ENCODE measurements at regions not wholly inside any gene's neighbourhood (a gene's known extent, or its start where the extent isn't known, plus 50 kb on each side); places are given as distances from the start of the nearest gene placed in this dataset.

DNA sequence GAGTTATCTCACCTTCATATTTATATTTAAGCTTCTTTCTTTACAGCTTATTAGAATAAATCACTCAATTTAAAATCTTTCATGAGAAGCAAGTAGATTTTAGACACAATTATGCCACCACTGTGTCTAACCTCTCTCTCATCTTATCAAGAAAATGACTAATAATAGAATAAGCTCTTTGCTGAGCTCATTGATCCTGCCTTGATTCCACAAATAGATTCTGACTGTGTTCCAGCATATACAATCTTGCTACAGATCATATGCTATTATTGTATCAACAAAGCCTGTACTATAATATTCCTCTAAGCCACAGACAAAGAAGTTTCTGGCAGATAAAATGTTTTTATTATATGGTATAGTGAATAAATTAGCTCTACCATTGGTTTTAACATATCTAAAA, 168.7 kb upstream of the GULP1 start:
- Histone ChIP-seq H3K36me3 (ENCODE audit: control insufficient read depth, insufficient read depth, low read length) (no peaks in the 10 kb centered on the region), H3K9me3 (ENCODE audit: control insufficient read depth, low read length) (no peaks in the 10 kb centered on the region), H3K4me1 (ENCODE audit: control insufficient read depth, insufficient read depth, low read length, poor library complexity, severe bottlenecking) (no peaks in the 10 kb centered on the region), H3K4me3 (ENCODE audit: extremely low read depth, insufficient read depth, low read length, poor library complexity, severe bottlenecking) (no peak overlapping the region), H3K27ac (ENCODE audit: low read depth, low read length, severe bottlenecking) (no peak overlapping the region)

GRCh38 chr2:188129677-188130076, 162.0 kb upstream of the GULP1 start:
- no peaks in the 10 kb centered on the region for H3K9me3 ChIP-seq (ENCODE audit: control insufficient read depth, low read length)
- no peak overlapping the region for H3K4me3 ChIP-seq (ENCODE audit: extremely low read depth, insufficient read depth, low read length, poor library complexity, severe bottlenecking)
- 92 to 93% methylated on average over 1 to 3 of the region's 4 CpGs for WGBS, 2 experiments (ENCODE audit: insufficient coverage in 2 of 2)
- no peaks in the 10 kb centered on the region for H3K36me3 ChIP-seq (ENCODE audit: control insufficient read depth, insufficient read depth, low read length)
- no peaks in the 10 kb centered on the region for H3K4me1 ChIP-seq (ENCODE audit: control insufficient read depth, insufficient read depth, low read length, poor library complexity, severe bottlenecking)
- H3K27ac ChIP-seq (ENCODE audit: low read depth, low read length, severe bottlenecking): no peak overlapping the region

DNA sequence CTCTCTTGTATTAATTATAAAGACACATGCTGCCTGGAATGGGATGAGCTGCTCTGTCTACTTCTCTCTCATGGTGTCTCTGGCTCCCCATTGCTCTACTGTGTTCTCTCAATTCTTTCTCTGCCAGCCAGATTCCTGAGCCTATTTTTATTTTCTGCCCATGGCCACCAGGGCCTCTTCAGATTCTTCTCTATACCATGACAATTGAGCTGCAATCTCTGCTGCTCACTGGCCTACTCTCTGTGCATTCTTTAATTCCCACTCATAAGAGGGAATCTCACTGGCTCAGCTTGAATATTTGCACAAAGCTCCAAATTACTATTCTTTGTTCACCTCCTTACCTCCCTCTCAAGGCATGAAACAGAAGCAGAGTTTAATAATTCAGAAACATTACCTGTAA, 161.4 kb upstream of the GULP1 start:
- Histone ChIP-seq H3K27ac (ENCODE audit: low read depth, low read length, severe bottlenecking) (no peak overlapping the region), H3K9me3 (ENCODE audit: control insufficient read depth, low read length) (no peaks in the 10 kb centered on the region), H3K36me3 (ENCODE audit: control insufficient read depth, insufficient read depth, low read length) (no peaks in the 10 kb centered on the region), H3K4me1 (ENCODE audit: control insufficient read depth, insufficient read depth, low read length, poor library complexity, severe bottlenecking) (no peaks in the 10 kb centered on the region), H3K4me3 (ENCODE audit: extremely low read depth, insufficient read depth, low read length, poor library complexity, severe bottlenecking) (no peak overlapping the region)

GRCh38 chr2:188131281-188131680, 160.4 kb upstream of the GULP1 start:
- Histone ChIP-seq H3K4me1 (ENCODE audit: control insufficient read depth, insufficient read depth, low read length, poor library complexity, severe bottlenecking) (no peaks in the 10 kb centered on the region), H3K36me3 (ENCODE audit: control insufficient read depth, insufficient read depth, low read length) (no peaks in the 10 kb centered on the region), H3K9me3 (ENCODE audit: control insufficient read depth, low read length) (no peaks in the 10 kb centered on the region), H3K27ac (ENCODE audit: low read depth, low read length, severe bottlenecking) (no peak overlapping the region), H3K4me3 (ENCODE audit: extremely low read depth, insufficient read depth, low read length, poor library complexity, severe bottlenecking) (no peak overlapping the region)
- 80% methylated on average over 1 of the region's 1 CpG; no CpG with 5 or more reads in 1 of the 2 experiments for WGBS, 2 experiments (ENCODE audit: insufficient coverage in 2 of 2)

DNA sequence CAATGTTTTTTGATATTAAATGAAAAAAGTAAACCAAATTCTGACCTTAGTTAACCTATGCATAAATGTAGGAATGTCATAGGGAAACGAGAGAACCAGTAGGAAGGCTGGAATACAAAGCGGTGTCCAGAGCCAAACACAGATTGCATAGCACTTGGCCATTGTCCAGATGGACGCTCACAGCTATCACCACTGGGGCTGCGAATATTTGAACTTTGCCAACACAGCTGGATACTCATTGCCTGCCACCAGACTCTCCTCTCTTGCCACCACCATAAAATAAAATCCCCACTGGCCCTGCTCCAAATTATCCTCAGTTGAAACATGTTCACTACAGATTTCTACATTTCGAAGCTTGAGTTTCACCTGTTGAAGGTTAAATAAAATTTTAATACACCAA, 159.3 kb upstream of the GULP1 start:
- H3K27ac ChIP-seq (ENCODE audit: low read depth, low read length, severe bottlenecking): no peak overlapping the region
- no peaks in the 10 kb centered on the region for H3K36me3 ChIP-seq (ENCODE audit: control insufficient read depth, insufficient read depth, low read length)
- H3K4me1 ChIP-seq (ENCODE audit: control insufficient read depth, insufficient read depth, low read length, poor library complexity, severe bottlenecking): no peaks in the 10 kb centered on the region
- no peak overlapping the region for H3K4me3 ChIP-seq (ENCODE audit: extremely low read depth, insufficient read depth, low read length, poor library complexity, severe bottlenecking)
- no peaks in the 10 kb centered on the region for H3K9me3 ChIP-seq (ENCODE audit: control insufficient read depth, low read length)
- WGBS, 2 experiments (ENCODE audit: insufficient coverage in 2 of 2): 95 to 100% methylated on average over 3 to 4 of the region's 5 CpGs

- no peak overlapping the region for H3K27ac ChIP-seq (ENCODE audit: low read depth, low read length, severe bottlenecking)
- WGBS, 2 experiments (ENCODE audit: insufficient coverage in 2 of 2): no CpG with 5 or more reads among the region's 1 CpG
- H3K36me3 ChIP-seq (ENCODE audit: control insufficient read depth, insufficient read depth, low read length): no peaks in the 10 kb centered on the region
- no peaks in the 10 kb centered on the region for H3K4me1 ChIP-seq (ENCODE audit: control insufficient read depth, insufficient read depth, low read length, poor library complexity, severe bottlenecking)
- no peaks in the 10 kb centered on the region for H3K9me3 ChIP-seq (ENCODE audit: control insufficient read depth, low read length)
- H3K4me3 ChIP-seq (ENCODE audit: extremely low read depth, insufficient read depth, low read length, poor library complexity, severe bottlenecking): no peak overlapping the region
Observed at GRCh38 chr2:188134241-188134640, 157.4 kb upstream of the GULP1 start.

DNA sequence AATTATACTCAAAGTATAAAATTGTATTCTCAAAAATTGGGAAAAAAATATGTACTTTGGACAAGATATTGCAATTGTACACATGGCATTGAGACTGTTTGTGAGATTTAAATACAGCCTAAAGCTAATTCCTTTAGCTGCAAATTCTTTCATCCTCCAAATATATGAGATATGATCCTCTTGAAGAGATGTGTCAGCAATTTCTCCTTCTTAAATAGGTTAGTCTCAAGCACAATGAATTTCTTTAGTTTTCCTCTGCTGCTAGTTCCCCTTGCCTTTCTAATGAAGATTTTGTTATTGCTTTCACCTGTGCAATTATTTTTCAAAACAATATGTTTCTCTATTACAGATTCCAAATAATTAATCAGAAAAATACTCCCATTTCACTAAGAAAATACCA, 153.4 kb upstream of the GULP1 start:
- Histone ChIP-seq H3K27ac (ENCODE audit: low read depth, low read length, severe bottlenecking) (no peak overlapping the region), H3K9me3 (ENCODE audit: control insufficient read depth, low read length) (no peaks in the 10 kb centered on the region), H3K4me1 (ENCODE audit: control insufficient read depth, insufficient read depth, low read length, poor library complexity, severe bottlenecking) (no peaks in the 10 kb centered on the region), H3K4me3 (ENCODE audit: extremely low read depth, insufficient read depth, low read length, poor library complexity, severe bottlenecking) (no peak overlapping the region), H3K36me3 (ENCODE audit: control insufficient read depth, insufficient read depth, low read length) (no peaks in the 10 kb centered on the region)

DNA sequence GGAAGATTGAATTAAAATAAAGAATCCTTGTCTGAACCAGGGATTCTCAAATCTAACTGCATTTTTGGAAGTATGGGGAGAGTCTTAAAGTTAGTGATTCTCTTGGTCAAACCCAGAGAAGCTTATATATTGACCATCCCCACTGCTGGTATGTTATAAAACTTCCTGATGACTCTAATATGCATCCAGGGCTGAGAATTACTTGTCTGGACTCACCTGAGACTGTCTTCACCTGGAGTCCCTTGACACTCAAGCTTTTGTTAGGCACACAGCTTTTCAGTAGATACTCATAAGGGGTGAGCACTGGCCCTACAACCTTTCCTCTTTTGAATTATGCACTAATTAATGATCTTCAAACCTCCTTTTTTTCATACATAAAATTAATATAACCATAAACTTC, 149.6 kb upstream of the GULP1 start:
- Histone ChIP-seq H3K4me1 (ENCODE audit: control insufficient read depth, insufficient read depth, low read length, poor library complexity, severe bottlenecking) (no peaks in the 10 kb centered on the region), H3K27ac (ENCODE audit: low read depth, low read length, severe bottlenecking) (no peak overlapping the region), H3K9me3 (ENCODE audit: control insufficient read depth, low read length) (no peaks in the 10 kb centered on the region), H3K4me3 (ENCODE audit: extremely low read depth, insufficient read depth, low read length, poor library complexity, severe bottlenecking) (no peak overlapping the region), H3K36me3 (ENCODE audit: control insufficient read depth, insufficient read depth, low read length) (no peaks in the 10 kb centered on the region)

GRCh38 chr2:188142636-188143295, 148.9 kb upstream of the GULP1 start:
- H3K4me3 ChIP-seq (ENCODE audit: extremely low read depth, insufficient read depth, low read length, poor library complexity, severe bottlenecking): no peak overlapping the region
- H3K36me3 ChIP-seq (ENCODE audit: control insufficient read depth, insufficient read depth, low read length): no peaks in the 10 kb centered on the region
- H3K4me1 ChIP-seq (ENCODE audit: control insufficient read depth, insufficient read depth, low read length, poor library complexity, severe bottlenecking): no peaks in the 10 kb centered on the region
- no peak overlapping the region for H3K27ac ChIP-seq (ENCODE audit: low read depth, low read length, severe bottlenecking)
- WGBS, 2 experiments (ENCODE audit: insufficient coverage in 2 of 2): no CpG with 5 or more reads among the region's 3 CpGs
- no peaks in the 10 kb centered on the region for H3K9me3 ChIP-seq (ENCODE audit: control insufficient read depth, low read length)

- H3K36me3 ChIP-seq (ENCODE audit: control insufficient read depth, insufficient read depth, low read length): no peaks in the 10 kb centered on the region
- WGBS, 2 experiments (ENCODE audit: insufficient coverage in 2 of 2): 64 to 67% methylated on average over 1 of the region's 1 CpG
Observed at GRCh38 chr2:188145885-188146284, 145.8 kb upstream of the GULP1 start.

DNA sequence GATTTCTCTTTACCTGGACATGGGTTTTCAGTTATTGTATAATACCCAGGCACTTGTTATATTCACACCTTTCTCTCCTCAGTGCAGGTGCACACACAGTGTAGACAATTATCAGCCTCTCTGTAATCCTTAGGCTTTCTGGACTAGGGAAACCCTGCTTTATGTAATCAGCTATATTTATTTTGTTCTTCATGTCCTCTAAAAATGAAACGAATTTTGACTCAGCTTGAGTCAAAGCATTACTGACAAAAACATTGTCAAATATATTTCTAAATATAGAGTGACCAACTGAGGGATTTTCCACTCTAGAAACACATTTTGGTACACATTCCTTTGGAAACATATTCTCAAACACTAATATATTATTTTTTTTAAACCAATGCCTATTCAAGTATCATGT, 144.8 kb upstream of the GULP1 start:
- H3K4me3 ChIP-seq (ENCODE audit: extremely low read depth, insufficient read depth, low read length, poor library complexity, severe bottlenecking): no peak overlapping the region
- no peaks in the 10 kb centered on the region for H3K36me3 ChIP-seq (ENCODE audit: control insufficient read depth, insufficient read depth, low read length)
- H3K9me3 ChIP-seq (ENCODE audit: control insufficient read depth, low read length): no peaks in the 10 kb centered on the region
- H3K27ac ChIP-seq (ENCODE audit: low read depth, low read length, severe bottlenecking): no peak overlapping the region
- no CpG with 5 or more reads among the region's 1 CpG for WGBS, 2 experiments (ENCODE audit: insufficient coverage in 2 of 2)
- H3K4me1 ChIP-seq (ENCODE audit: control insufficient read depth, insufficient read depth, low read length, poor library complexity, severe bottlenecking): no peaks in the 10 kb centered on the region

More at GRCh38 chr2:188145885-188146284, 145.8 kb upstream of the GULP1 start:
- Histone ChIP-seq H3K9me3 (ENCODE audit: control insufficient read depth, low read length) (no peaks in the 10 kb centered on the region), H3K4me1 (ENCODE audit: control insufficient read depth, insufficient read depth, low read length, poor library complexity, severe bottlenecking) (no peaks in the 10 kb centered on the region), H3K27ac (ENCODE audit: low read depth, low read length, severe bottlenecking) (no peak overlapping the region), H3K4me3 (ENCODE audit: extremely low read depth, insufficient read depth, low read length, poor library complexity, severe bottlenecking) (no peak overlapping the region)

GRCh38 chr2:188151670-188152069, 140.0 kb upstream of the GULP1 start:
- Histone ChIP-seq H3K9me3 (ENCODE audit: control insufficient read depth, low read length) (no peaks in the 10 kb centered on the region), H3K4me3 (ENCODE audit: extremely low read depth, insufficient read depth, low read length, poor library complexity, severe bottlenecking) (no peak overlapping the region), H3K36me3 (ENCODE audit: control insufficient read depth, insufficient read depth, low read length) (no peaks in the 10 kb centered on the region), H3K27ac (ENCODE audit: low read depth, low read length, severe bottlenecking) (no peak overlapping the region), H3K4me1 (ENCODE audit: control insufficient read depth, insufficient read depth, low read length, poor library complexity, severe bottlenecking) (no peaks in the 10 kb centered on the region)
- WGBS, 2 experiments (ENCODE audit: insufficient coverage in 2 of 2): 83 to 100% methylated on average over 1 of the region's 1 CpG

All from mesodermal cell (in vitro differentiated cells).